Aorta (tissue), 5 donors: ENCODE measurements at regions not wholly inside any gene's neighbourhood (a gene's known extent, or its start where the extent isn't known, plus 50 kb on each side); places are given as distances from the start of the nearest gene placed in this dataset.

ENCODE experiments used
- ATAC-seq: fragments of 200-7000 bp; cut with Tn5 transposase; one replicate; pipeline ENCODE4 v1.9.1; 2022; ENCODE audit warnings: moderate library complexity; ENCODE audit not compliant: low FRiP score
- DNase-seq, 2 donors: peaks; one replicate each; pipeline ENCODE4 v3.0.0-alpha.2; 2020
- H3K27ac ChIP-seq, 2 donors: one replicate each; pipeline ENCODE4 v1.5.1; 2013; ENCODE audit warnings: low read length in 2 of 2, mild to moderate bottlenecking in 2 of 2, moderate library complexity in 2 of 2, control low read depth in 1 of 2, inconsistent platforms in 1 of 2, low read depth in 1 of 2
- H3K27me3 ChIP-seq, 2 donors: one replicate each; pipeline ENCODE4 v1.6.1; 2013; ENCODE audit warnings: control low read depth in 1 of 2, low read length in 1 of 2, mild to moderate bottlenecking in 1 of 2, moderate library complexity in 1 of 2; ENCODE audit not compliant: insufficient read depth in 2 of 2, control insufficient read depth in 1 of 2
- H3K36me3 ChIP-seq, 2 donors: one replicate each; pipeline ENCODE4 v1.6.1; 2013; ENCODE audit warnings: control low read depth in 1 of 2, low read length in 1 of 2, mild to moderate bottlenecking in 1 of 2; ENCODE audit not compliant: insufficient read depth in 2 of 2, control insufficient read depth in 1 of 2
- H3K4me1 ChIP-seq, 2 donors: one replicate each; pipeline ENCODE4 v1.6.1; 2013; ENCODE audit warnings: low read length in 2 of 2, control low read depth in 1 of 2, mild to moderate bottlenecking in 1 of 2, moderate library complexity in 1 of 2; ENCODE audit not compliant: insufficient read depth in 2 of 2, control insufficient read depth in 1 of 2
- H3K4me3 ChIP-seq, 2 donors: one replicate each; pipeline ENCODE4 v1.5.1; 2013; ENCODE audit warnings: low read length in 2 of 2, control low read depth in 1 of 2, mild to moderate bottlenecking in 1 of 2
- H3K9me3 ChIP-seq: one replicate; pipeline ENCODE4 v1.6.1; 2013; ENCODE audit warnings: mild to moderate bottlenecking, low read length; ENCODE audit not compliant: control insufficient read depth
- WGBS, 2 donors: extraction: QIAGEN DNeasy Blood & Tissue Kit; methylation state at CpG; one replicate each; pipeline ENCODE4 v1.1.7; 2013; 5-methylcytosine and 5-hydroxymethylcytosine counted together
- intact Hi-C, 2 donors: fragments of 100-400 bp; cut with DNase I; formaldehyde crosslinking; loops; one replicate each; pipeline versions ENCODE4 v1.14.2 to v1.15.0; 2022
- donor health status: healthy with polysubstance abuse.
- donor health status: Bipolar disorder and iron deficiency.
- donor health status: DM: no; HTN: no; CAD: no.
- donor health status: DM: no; HTN: no; CAD: no.
- donor health status: DM: yes; HTN: yes; CAD: no.

DNA sequence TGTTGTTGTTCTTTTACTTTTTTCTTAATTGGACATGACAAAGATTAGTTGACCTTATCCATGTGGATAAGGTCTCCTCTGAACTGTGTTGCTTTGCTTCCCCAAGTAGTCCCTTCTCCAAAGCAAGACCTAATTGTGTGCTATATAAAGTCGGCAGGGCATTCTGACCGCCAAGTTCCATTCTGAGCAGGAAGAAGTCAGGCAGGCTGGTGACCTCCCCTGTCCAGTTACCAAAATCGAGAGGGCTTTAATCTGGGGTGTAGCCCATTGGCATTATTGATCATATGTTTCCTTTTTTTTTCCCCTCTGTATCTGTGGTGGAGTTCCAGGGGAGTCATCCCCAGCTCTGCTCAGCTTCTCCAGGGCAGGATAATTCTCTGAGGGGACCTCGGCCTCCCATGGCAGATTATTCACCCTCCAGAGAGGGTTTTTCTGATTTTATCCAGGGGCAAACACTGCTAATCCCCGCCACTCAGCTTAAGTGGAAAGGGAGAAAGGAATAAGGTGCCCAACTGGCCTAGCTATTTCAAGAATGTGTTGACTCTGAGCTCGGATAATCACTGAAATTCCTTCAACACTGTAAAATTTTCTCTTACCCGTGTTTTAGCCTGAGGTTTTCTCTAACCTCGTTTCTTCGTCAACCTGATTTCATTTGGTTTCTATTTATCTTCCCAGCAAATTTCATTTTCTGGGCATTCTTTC, 71.8 kb upstream of the L3MBTL3 start:
- ATAC-seq (no peak), DNase-seq (no peak)
- WGBS, 2 donors: 58 to 62% methylated on average over 9 of the region's 9 CpGs
- Histone ChIP-seq H3K9me3 (peaks cover 2% of the 10 kb centered on the region), H3K27me3 (peaks cover 0 to 2% of the 10 kb centered on the region in 2 donors), H3K27ac (no peak overlapping the region), H3K36me3 (no peaks in the 10 kb centered on the region), H3K4me3 (no peak overlapping the region), H3K4me1 (no peaks in the 10 kb centered on the region)
- intact Hi-C loops: no loop called here

DNA sequence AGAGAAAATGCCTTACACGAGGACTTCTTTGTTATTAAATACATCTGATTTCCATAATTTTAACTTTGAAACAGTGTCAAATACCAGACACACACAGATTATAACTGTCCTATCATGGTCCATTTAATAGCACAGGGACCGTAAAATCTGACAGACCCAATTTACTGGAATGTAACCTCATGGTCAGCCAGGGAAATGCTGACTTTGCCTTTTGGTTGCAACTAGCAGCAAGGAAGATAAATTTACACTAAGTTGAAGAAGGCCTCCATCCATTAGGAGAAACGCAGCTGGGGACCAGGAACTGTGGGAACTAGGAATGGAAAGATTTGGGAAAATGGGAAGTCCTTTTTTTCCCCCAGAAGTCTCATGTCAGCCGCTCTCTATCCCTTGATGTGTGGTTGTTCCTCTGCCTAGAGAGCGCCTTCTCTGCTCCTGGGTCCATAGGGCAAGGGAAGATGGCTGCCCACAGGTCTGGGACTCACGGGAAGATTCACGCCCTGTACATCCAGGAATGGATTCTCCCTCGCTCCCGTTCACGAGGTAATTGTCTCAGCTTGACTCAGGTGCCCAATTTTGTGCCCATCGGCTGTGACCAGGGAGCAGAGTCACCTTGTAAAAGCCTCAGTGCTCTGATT, 74.6 kb upstream of the L3MBTL3 start:
- H3K27ac ChIP-seq: no peak overlapping the region
- H3K36me3 ChIP-seq: no peaks in the 10 kb centered on the region
- H3K4me1 ChIP-seq: no peaks in the 10 kb centered on the region
- intact Hi-C loops: no loop called here
- ATAC-seq (no peak), DNase-seq (no peak)
- H3K9me3 ChIP-seq: peaks cover 2% of the 10 kb centered on the region
- no peak overlapping the region for H3K4me3 ChIP-seq
- peaks cover 0 to 3% of the 10 kb centered on the region in 2 donors for H3K27me3 ChIP-seq
- 77 to 80% methylated on average over 11 of the region's 11 CpGs for WGBS, 2 donors

DNA sequence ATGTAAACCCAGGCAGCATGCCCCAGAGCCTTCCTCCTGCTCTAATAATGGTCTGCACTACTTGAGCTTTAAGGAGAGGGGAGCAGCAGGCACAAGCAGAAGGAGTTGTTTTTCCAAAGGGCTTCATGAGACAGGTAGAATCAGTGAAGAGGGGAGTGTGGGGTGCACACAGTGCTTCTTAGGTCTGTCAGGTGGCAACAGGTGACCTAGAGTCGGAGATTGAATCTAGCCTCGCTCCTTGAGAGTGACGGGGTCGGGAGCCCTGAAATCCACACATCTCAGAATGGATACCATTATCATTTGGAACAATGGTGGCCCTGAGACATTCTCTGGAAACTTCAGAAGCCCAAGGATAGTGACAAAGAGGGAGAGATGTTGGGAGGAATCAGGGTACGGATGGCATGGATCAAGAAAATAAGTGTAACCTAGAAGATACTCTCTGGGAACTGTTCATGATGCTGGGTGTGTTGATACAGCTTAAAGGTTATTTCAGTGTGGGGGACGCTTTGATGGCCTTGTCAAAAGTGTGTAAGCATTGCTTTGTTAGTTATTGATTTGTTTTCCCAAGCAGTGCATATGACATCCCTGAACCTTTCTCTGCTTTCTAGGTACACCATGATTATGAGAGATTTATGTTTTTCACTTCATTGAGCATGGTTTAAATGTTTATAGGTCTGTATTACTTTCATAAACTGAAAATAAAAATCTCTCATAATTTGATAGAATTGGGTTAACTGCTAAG, 77.8 kb upstream of the L3MBTL3 start:
- Histone ChIP-seq H3K27me3 (peaks cover 0 to 3% of the 10 kb centered on the region in 2 donors), H3K36me3 (no peaks in the 10 kb centered on the region), H3K4me1 (no peaks in the 10 kb centered on the region), H3K9me3 (peaks cover 2% of the 10 kb centered on the region), H3K4me3 (no peak overlapping the region), H3K27ac (no peak overlapping the region)
- ATAC-seq: peak; percentile 41
- intact Hi-C loops: no loop called here
- WGBS, 2 donors: 69 to 72% methylated on average over 6 of the region's 6 CpGs
- no peak for DNase-seq

DNA sequence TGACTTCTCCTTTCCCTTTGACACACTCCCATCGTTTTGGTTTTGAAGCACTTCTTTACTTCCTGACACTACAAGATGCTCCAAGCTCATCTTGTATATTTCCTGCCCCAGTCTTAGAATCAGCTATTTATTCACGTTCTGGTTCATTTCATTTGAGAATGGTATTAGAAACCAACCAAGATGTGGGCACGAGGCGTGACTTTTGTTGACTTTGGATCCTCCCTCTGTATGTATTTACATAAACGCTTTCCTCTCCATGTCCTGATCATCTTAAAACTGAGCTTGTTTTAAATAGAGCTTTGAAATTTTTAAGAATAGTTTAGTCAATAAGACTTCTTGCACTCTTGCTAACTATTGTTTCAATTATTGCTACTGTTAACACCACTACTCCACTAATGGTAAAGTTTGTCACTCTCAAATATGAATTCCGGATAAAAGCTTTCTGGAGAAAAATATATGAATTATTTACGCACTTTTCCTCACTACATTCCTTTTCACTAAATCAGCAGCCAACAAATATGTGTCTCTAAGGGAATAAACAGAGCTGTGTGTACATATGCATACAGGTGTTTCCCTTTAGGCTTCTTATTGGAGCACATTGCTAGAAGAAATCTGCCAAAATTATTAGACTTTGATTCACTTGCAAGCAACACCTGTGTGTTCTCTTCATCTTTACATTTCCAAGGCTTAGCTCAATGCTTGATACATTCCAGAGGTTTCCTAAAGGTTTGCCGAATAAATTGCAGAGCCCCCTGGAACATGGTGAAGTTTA, 77.3 kb upstream of the TMEM244 start:
- H3K9me3 ChIP-seq: no peaks in the 10 kb centered on the region
- WGBS, 2 donors: 65 to 70% methylated on average over 8 of the region's 8 CpGs
- H3K4me3 ChIP-seq: no peak overlapping the region
- H3K4me1 ChIP-seq: no peaks in the 10 kb centered on the region
- no peaks in the 10 kb centered on the region for H3K36me3 ChIP-seq
- no peak overlapping the region for H3K27ac ChIP-seq
- H3K27me3 ChIP-seq: peaks cover 0 to 3% of the 10 kb centered on the region in 2 donors
- no peak for ATAC-seq
- DNase-seq: no peak
- intact Hi-C loops: no loop called here

DNA sequence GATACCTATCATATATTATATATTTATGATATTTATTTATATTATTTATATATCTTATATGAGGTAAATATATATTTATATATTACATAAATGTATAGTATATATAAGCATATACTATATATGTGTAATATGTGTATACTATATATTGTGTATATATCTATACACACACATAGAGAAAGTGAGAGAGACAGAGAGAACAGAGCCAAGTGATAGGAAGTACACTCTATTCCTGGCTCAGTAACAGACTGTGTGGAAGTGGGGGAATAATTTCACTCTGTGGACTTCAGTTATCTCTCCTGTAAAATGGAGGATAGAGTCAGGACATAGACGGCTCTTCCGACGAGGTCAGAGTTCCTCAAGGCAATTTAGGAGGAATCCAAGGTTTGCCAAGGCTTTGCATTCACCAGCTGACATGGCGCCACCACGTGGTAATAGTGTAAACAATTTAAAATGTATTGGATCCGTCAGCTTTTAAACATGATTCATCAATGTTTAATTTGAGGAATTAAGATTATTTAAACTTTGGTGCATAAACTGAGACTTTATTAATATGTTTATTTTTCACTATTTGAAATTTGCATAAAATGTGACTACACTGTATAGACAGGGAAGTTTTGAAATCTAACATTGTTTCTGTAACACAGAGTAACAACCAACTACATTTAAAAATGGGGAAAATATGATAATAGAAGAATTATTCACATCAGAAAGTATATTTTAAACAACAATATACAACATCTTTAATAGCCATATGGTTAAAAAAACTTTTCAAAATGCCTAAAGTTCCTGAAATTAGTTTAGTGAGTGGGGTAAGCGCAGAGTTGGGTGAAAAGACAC, 75.4 kb upstream of the TMEM244 start:
- no peaks in the 10 kb centered on the region for H3K36me3 ChIP-seq
- no peak overlapping the region for H3K27ac ChIP-seq
- peaks cover 0 to 2% of the 10 kb centered on the region in 2 donors for H3K27me3 ChIP-seq
- no peak for ATAC-seq
- H3K9me3 ChIP-seq: no peaks in the 10 kb centered on the region
- 14 to 15% methylated on average over 7 of the region's 7 CpGs for WGBS, 2 donors
- no peaks in the 10 kb centered on the region for H3K4me1 ChIP-seq
- DNase-seq: no peak
- intact Hi-C loops: no loop called here
- H3K4me3 ChIP-seq: no peak overlapping the region

DNA sequence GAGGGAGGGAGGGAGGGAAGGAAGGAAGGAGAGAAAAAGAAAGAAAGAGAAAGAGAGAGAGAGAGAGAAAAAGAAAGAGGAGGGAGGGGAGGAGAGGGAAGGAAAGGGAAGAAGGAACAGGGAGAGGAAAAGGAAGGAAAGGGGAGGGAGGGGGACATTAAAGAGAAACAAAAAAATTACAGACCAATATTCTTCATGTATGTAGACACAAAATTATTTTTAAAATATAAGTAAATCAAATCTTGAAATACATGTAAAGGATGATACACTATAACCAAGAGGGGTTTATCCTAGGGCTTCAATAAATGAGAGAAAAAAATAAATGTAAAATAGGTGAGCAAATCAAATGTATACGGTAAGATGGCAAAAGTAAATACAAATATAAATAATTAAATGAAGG, 71.2 kb upstream of the TMEM244 start:
- H3K27me3 ChIP-seq: no peaks in the 10 kb centered on the region
- intact Hi-C loops: no loop called here
- no peaks in the 10 kb centered on the region for H3K4me1 ChIP-seq
- no peak overlapping the region for H3K4me3 ChIP-seq
- WGBS, 2 donors: 88 to 100% methylated on average over 1 of the region's 1 CpG
- H3K36me3 ChIP-seq: no peaks in the 10 kb centered on the region
- ATAC-seq (no peak), DNase-seq (no peak)
- H3K27ac ChIP-seq: no peak overlapping the region
- H3K9me3 ChIP-seq: no peaks in the 10 kb centered on the region

DNA sequence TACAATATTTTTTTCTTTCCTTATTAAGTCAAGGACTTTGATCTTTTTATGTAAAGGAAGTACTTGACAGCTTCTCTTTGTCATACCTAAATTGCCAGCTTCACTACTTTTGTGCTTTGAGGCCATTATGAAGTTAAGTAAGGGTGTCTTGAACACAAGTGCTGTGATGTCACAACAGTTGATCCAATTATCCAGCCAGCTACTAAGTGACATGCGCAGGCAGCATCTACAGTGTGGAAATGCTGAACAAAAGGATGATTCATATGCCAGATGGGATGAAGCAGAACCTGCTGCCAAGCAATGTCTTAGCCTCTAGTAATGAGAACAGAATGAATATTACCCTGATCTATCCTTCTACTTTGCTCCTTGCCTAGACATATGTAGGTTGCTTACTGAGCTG, 68.3 kb upstream of the TMEM244 start:
- Histone ChIP-seq H3K27ac (no peak overlapping the region), H3K9me3 (no peaks in the 10 kb centered on the region), H3K36me3 (no peaks in the 10 kb centered on the region), H3K4me1 (no peaks in the 10 kb centered on the region), H3K27me3 (no peaks in the 10 kb centered on the region), H3K4me3 (no peak overlapping the region)
- DNase-seq (no peak), ATAC-seq (no peak)
- intact Hi-C loops: no loop called here
- 84 to 96% methylated on average over 1 of the region's 1 CpG for WGBS, 2 donors
